ENCODE measurements at regions not wholly inside any gene's neighbourhood (a gene's known extent, or its start where the extent isn't known, plus 50 kb on each side); places are given as distances from the start of the nearest gene placed in this dataset.

- TF ChIP-seq CTCF (conservative IDR thresholded peaks at IDR 0.05; ENCODE audit: low read depth in 2 of 2) (no peak), ZNF114 (CRISPR knock-in tag; IDR thresholded peaks at IDR 0.05) (no peak), REST (IDR thresholded peaks at IDR 0.05; ENCODE audit: unreplicated experiment) (no peak), POLR2AphosphoS5 (IDR thresholded peaks at IDR 0.05; ENCODE audit: low read depth) (no peak), EZH2phosphoT487 (IDR thresholded peaks at IDR 0.05; ENCODE audit: unreplicated experiment) (no peak), EZH2 (IDR thresholded peaks at IDR 0.05; ENCODE audit: low read depth, unreplicated experiment) (no peak), ETS1 (IDR thresholded peaks at IDR 0.05) (no peak), JUNB (IDR thresholded peaks at IDR 0.05; ENCODE audit: unreplicated experiment) (no peak), CREB1 (CRISPR knock-in tag; IDR thresholded peaks at IDR 0.05; ENCODE audit: low read depth) (no peak), ZNF331 (CRISPR knock-in tag; IDR thresholded peaks at IDR 0.05; ENCODE audit: low read depth) (no peak), STAT1 (IDR thresholded peaks at IDR 0.05; ENCODE audit: unreplicated experiment) (no peak), NANOG (IDR thresholded peaks at IDR 0.05; ENCODE audit: borderline replicate concordance) (no peak)
These were observed 148.2 kb upstream of the EGFLAM start for GRCh38 chr5:38110130-38110529.
